GM23338 (cell line): ENCODE measurements at regions not wholly inside any gene's neighbourhood (a gene's known extent, or its start where the extent isn't known, plus 50 kb on each side); places are given as distances from the start of the nearest gene placed in this dataset.
A peak's percentile ranks its signal among the peaks of the same experiment; 100 is the strongest.

Experiments used
- ATAC-seq: fragments of 200-7000 bp; cut with Tn5 transposase; 3 replicates; pipeline ENCODE4 v1.9.1; 2020
- DNase-seq: peaks from one replicate; pipeline ENCODE4 v3.0.0-alpha.2; 2015; ENCODE audit warnings: low spot score
- H2AFZ ChIP-seq: fragments of 200-600 bp; sonication (generic); 2 replicates; pipeline ENCODE4 v1.8.0; 2016; ENCODE audit warnings: antibody characterized with exemption, mild to moderate bottlenecking, moderate library complexity
- H3F3A ChIP-seq: fragments of 200-600 bp; sonication (generic); replicated peaks from 2 replicates; pipeline ENCODE4 v1.8.0; 2017; ENCODE audit warnings: antibody characterized with exemption, mixed run types, low read depth
- H3K27ac ChIP-seq: fragments of 200-600 bp; sonication (generic); 2 replicates; pipeline ENCODE4 v1.6.1; 2016; ENCODE audit warnings: low read depth
- H3K27me3 ChIP-seq: fragments of 200-600 bp; sonication (generic); 2 replicates; pipeline ENCODE4 v1.8.0; 2016; ENCODE audit warnings: mild to moderate bottlenecking, mixed run types, moderate library complexity; ENCODE audit not compliant: insufficient read depth
- H3K36me3 ChIP-seq: fragments of 200-600 bp; sonication (generic); 2 replicates; pipeline ENCODE4 v1.8.0; 2016; ENCODE audit warnings: mild to moderate bottlenecking; ENCODE audit not compliant: insufficient read depth
- H3K4me1 ChIP-seq: fragments of 200-600 bp; sonication (generic); 2 replicates; pipeline ENCODE4 v1.8.0; 2016; ENCODE audit warnings: mild to moderate bottlenecking, moderate library complexity; ENCODE audit not compliant: insufficient read depth
- H3K4me2 ChIP-seq: fragments of 200-600 bp; sonication (generic); 2 replicates; pipeline ENCODE4 v1.7.1; 2017; ENCODE audit warnings: mixed run types
- H3K4me3 ChIP-seq: fragments of 200-600 bp; sonication (generic); 2 replicates; pipeline ENCODE4 v1.6.1; 2016; ENCODE audit warnings: mixed run types
- H3K79me2 ChIP-seq: fragments of 200-600 bp; sonication (generic); replicated peaks from 2 replicates; pipeline ENCODE4 v1.8.0; 2017; ENCODE audit warnings: mild to moderate bottlenecking; ENCODE audit not compliant: insufficient read depth
- H3K9me2 ChIP-seq: fragments of 200-600 bp; sonication (generic); 2 replicates; pipeline ENCODE4 v1.8.0; 2017; ENCODE audit not compliant: insufficient read depth
- H4K20me1 ChIP-seq: fragments of 200-600 bp; sonication (generic); replicated peaks from 2 replicates; pipeline ENCODE4 v1.8.0; 2017; ENCODE audit warnings: mild to moderate bottlenecking; ENCODE audit not compliant: insufficient read depth
- H3K27ac Mint-ChIP-seq: 2 replicates; pipeline ENCODE4 v1.8.0; 2020; ENCODE audit warnings: inconsistent platforms, mild to moderate bottlenecking, moderate library complexity, mixed read lengths
- H3K27me3 Mint-ChIP-seq: 3 replicates; pipeline ENCODE4 v1.8.0; 2022; ENCODE audit warnings: low read depth, mild to moderate bottlenecking, moderate library complexity, mixed read lengths, inconsistent platforms; ENCODE audit not compliant: insufficient read depth, poor library complexity
- H3K36me3 Mint-ChIP-seq: 3 replicates; pipeline ENCODE4 v1.8.0; 2021; ENCODE audit warnings: low read depth, mild to moderate bottlenecking, inconsistent platforms, moderate library complexity, mixed read lengths
- H3K4me1 Mint-ChIP-seq: 3 replicates; pipeline ENCODE4 v1.8.0; 2020; ENCODE audit warnings: mild to moderate bottlenecking, inconsistent platforms, mixed read lengths
- H3K4me3 Mint-ChIP-seq: 3 replicates; pipeline ENCODE4 v1.8.0; 2021; ENCODE audit warnings: moderate library complexity, mild to moderate bottlenecking, inconsistent platforms, mixed read lengths
- H3K9me3 Mint-ChIP-seq: 3 replicates; pipeline ENCODE4 v1.8.0; 2020; ENCODE audit warnings: moderate library complexity, mild to moderate bottlenecking, inconsistent platforms, mixed read lengths
- CREB1 ChIP-seq: fragments of 250-450 bp; sonication (Bioruptor Pico); IDR thresholded peaks from 2 replicates; pipeline ENCODE4 v1.5.0; 2020; ENCODE audit warnings: low read depth, mild to moderate bottlenecking, moderate library complexity
- EZH2 ChIP-seq: fragments of 200-600 bp; sonication (generic); IDR thresholded peaks from one replicate; pipeline ENCODE4 v1.8.0; 2017; ENCODE audit warnings: antibody characterized with exemption, mild to moderate bottlenecking, low read depth; ENCODE audit not compliant: unreplicated experiment
- EZH2phosphoT487 ChIP-seq: fragments of 200-600 bp; sonication (generic); IDR thresholded peaks from one replicate; pipeline ENCODE4 v1.8.1; 2018; ENCODE audit warnings: antibody characterized with exemption; ENCODE audit not compliant: unreplicated experiment
- JUNB ChIP-seq: IDR thresholded peaks from one replicate; pipeline ENCODE4 v1.6.1; 2016; ENCODE audit warnings: antibody characterized with exemption; ENCODE audit not compliant: unreplicated experiment
- POLR2AphosphoS5 ChIP-seq: IDR thresholded peaks from 2 replicates; pipeline ENCODE4 v1.6.1; 2016; ENCODE audit warnings: antibody characterized with exemption, low read depth
- STAT1 ChIP-seq: IDR thresholded peaks from one replicate; pipeline ENCODE4 v1.6.1; 2016; ENCODE audit warnings: antibody characterized with exemption; ENCODE audit not compliant: unreplicated experiment
- ZNF114 ChIP-seq: fragments of 250-450 bp; sonication (Bioruptor Pico); IDR thresholded peaks from 2 replicates; pipeline ENCODE4 v1.5.0; 2020; ENCODE audit warnings: mild to moderate bottlenecking, moderate library complexity
- ZNF331 ChIP-seq: fragments of 250-450 bp; sonication (Bioruptor Pico); IDR thresholded peaks from 2 replicates; pipeline ENCODE4 v1.5.0; 2020; ENCODE audit warnings: low read depth, mild to moderate bottlenecking, moderate library complexity
- TF ChIP-seq, protein P1 (sequence below): IDR thresholded peaks from 2 replicates; pipeline ENCODE4 v1.6.1; 2016; ENCODE audit warnings: antibody characterized with exemption
- TF ChIP-seq, protein P2 (sequence below): IDR thresholded peaks from one replicate; pipeline ENCODE4 v1.6.1; 2018; ENCODE audit warnings: antibody characterized with exemption; ENCODE audit not compliant: unreplicated experiment
- TF ChIP-seq, protein P3 (sequence below): fragments of 250-450 bp; sonication (Bioruptor Pico); IDR thresholded peaks from 2 replicates; pipeline ENCODE4 v1.5.0; 2020; ENCODE audit warnings: mild to moderate bottlenecking, moderate library complexity
- TF ChIP-seq, protein P4 (sequence below), 2 experiments: fragments of 200-600 bp in 1 of 2; sonication (generic) in 1 of 2; conservative IDR thresholded peaks; 2 replicates each; pipeline versions ENCODE4 v1.5.1 to v1.6.1; 2016 to 2017; ENCODE audit warnings: antibody characterized with exemption in 2 of 2, low read depth in 2 of 2, mild to moderate bottlenecking in 2 of 2, moderate library complexity in 1 of 2

DNA sequence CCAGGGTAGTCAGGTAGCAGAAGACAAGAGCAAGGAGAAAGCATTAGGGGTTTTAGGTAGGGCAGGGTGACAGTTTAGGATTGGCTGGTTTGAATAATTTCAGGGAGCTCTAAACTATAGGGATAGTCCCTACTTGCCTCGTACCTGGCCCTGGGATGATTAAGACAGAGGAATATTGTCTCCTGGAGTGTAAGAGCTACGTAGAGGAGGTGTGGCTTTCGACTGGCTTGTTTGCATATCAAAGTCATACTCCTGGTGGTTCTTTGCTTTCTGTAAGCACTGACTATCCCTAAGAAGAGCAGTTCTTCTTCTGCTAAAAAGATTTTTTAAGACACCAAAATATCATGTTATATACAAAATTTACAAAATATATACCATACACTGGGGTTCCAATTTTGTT, 1867.4 kb downstream of the SUCLG1 start:
- Histone ChIP-seq H3K79me2 (no peaks in the 10 kb centered on the region), H3K27me3 (no peaks in the 10 kb centered on the region), H3K4me1 (no peaks in the 10 kb centered on the region; the same call in 1 of the 2 replicates), H3K36me3 (no peaks in the 10 kb centered on the region), H3K27ac (no peak overlapping the region), H3K9me2 (no peaks in the 10 kb centered on the region), H2AFZ (no peak overlapping the region), H3K4me2 (no peak overlapping the region), H3F3A (no peaks in the 10 kb centered on the region), H3K4me3 (no peak overlapping the region), H4K20me1 (no peaks in the 10 kb centered on the region)
- H3K4me1 Mint-ChIP-seq = peaks cover 9% of the 10 kb centered on the region; the same call in 2 of the 3 replicates
- peaks cover 5% of the 10 kb centered on the region; the same call in 1 of the 3 replicates for H3K9me3 Mint-ChIP-seq
- H3K4me3 Mint-ChIP-seq = no peak overlapping the region
- no peaks in the 10 kb centered on the region for H3K27me3 Mint-ChIP-seq
- H3K36me3 Mint-ChIP-seq = no peaks in the 10 kb centered on the region
- TF ChIP-seq EZH2 = no peak
- TF ChIP-seq, protein P1, sequence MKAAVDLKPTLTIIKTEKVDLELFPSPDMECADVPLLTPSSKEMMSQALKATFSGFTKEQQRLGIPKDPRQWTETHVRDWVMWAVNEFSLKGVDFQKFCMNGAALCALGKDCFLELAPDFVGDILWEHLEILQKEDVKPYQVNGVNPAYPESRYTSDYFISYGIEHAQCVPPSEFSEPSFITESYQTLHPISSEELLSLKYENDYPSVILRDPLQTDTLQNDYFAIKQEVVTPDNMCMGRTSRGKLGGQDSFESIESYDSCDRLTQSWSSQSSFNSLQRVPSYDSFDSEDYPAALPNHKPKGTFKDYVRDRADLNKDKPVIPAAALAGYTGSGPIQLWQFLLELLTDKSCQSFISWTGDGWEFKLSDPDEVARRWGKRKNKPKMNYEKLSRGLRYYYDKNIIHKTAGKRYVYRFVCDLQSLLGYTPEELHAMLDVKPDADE = no peak
- TF ChIP-seq JUNB = no peak
- no peak for TF ChIP-seq EZH2phosphoT487
- no peak for TF ChIP-seq STAT1
- TF ChIP-seq, protein P2, sequence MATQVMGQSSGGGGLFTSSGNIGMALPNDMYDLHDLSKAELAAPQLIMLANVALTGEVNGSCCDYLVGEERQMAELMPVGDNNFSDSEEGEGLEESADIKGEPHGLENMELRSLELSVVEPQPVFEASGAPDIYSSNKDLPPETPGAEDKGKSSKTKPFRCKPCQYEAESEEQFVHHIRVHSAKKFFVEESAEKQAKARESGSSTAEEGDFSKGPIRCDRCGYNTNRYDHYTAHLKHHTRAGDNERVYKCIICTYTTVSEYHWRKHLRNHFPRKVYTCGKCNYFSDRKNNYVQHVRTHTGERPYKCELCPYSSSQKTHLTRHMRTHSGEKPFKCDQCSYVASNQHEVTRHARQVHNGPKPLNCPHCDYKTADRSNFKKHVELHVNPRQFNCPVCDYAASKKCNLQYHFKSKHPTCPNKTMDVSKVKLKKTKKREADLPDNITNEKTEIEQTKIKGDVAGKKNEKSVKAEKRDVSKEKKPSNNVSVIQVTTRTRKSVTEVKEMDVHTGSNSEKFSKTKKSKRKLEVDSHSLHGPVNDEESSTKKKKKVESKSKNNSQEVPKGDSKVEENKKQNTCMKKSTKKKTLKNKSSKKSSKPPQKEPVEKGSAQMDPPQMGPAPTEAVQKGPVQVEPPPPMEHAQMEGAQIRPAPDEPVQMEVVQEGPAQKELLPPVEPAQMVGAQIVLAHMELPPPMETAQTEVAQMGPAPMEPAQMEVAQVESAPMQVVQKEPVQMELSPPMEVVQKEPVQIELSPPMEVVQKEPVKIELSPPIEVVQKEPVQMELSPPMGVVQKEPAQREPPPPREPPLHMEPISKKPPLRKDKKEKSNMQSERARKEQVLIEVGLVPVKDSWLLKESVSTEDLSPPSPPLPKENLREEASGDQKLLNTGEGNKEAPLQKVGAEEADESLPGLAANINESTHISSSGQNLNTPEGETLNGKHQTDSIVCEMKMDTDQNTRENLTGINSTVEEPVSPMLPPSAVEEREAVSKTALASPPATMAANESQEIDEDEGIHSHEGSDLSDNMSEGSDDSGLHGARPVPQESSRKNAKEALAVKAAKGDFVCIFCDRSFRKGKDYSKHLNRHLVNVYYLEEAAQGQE = no peak
- TF ChIP-seq, protein P3, sequence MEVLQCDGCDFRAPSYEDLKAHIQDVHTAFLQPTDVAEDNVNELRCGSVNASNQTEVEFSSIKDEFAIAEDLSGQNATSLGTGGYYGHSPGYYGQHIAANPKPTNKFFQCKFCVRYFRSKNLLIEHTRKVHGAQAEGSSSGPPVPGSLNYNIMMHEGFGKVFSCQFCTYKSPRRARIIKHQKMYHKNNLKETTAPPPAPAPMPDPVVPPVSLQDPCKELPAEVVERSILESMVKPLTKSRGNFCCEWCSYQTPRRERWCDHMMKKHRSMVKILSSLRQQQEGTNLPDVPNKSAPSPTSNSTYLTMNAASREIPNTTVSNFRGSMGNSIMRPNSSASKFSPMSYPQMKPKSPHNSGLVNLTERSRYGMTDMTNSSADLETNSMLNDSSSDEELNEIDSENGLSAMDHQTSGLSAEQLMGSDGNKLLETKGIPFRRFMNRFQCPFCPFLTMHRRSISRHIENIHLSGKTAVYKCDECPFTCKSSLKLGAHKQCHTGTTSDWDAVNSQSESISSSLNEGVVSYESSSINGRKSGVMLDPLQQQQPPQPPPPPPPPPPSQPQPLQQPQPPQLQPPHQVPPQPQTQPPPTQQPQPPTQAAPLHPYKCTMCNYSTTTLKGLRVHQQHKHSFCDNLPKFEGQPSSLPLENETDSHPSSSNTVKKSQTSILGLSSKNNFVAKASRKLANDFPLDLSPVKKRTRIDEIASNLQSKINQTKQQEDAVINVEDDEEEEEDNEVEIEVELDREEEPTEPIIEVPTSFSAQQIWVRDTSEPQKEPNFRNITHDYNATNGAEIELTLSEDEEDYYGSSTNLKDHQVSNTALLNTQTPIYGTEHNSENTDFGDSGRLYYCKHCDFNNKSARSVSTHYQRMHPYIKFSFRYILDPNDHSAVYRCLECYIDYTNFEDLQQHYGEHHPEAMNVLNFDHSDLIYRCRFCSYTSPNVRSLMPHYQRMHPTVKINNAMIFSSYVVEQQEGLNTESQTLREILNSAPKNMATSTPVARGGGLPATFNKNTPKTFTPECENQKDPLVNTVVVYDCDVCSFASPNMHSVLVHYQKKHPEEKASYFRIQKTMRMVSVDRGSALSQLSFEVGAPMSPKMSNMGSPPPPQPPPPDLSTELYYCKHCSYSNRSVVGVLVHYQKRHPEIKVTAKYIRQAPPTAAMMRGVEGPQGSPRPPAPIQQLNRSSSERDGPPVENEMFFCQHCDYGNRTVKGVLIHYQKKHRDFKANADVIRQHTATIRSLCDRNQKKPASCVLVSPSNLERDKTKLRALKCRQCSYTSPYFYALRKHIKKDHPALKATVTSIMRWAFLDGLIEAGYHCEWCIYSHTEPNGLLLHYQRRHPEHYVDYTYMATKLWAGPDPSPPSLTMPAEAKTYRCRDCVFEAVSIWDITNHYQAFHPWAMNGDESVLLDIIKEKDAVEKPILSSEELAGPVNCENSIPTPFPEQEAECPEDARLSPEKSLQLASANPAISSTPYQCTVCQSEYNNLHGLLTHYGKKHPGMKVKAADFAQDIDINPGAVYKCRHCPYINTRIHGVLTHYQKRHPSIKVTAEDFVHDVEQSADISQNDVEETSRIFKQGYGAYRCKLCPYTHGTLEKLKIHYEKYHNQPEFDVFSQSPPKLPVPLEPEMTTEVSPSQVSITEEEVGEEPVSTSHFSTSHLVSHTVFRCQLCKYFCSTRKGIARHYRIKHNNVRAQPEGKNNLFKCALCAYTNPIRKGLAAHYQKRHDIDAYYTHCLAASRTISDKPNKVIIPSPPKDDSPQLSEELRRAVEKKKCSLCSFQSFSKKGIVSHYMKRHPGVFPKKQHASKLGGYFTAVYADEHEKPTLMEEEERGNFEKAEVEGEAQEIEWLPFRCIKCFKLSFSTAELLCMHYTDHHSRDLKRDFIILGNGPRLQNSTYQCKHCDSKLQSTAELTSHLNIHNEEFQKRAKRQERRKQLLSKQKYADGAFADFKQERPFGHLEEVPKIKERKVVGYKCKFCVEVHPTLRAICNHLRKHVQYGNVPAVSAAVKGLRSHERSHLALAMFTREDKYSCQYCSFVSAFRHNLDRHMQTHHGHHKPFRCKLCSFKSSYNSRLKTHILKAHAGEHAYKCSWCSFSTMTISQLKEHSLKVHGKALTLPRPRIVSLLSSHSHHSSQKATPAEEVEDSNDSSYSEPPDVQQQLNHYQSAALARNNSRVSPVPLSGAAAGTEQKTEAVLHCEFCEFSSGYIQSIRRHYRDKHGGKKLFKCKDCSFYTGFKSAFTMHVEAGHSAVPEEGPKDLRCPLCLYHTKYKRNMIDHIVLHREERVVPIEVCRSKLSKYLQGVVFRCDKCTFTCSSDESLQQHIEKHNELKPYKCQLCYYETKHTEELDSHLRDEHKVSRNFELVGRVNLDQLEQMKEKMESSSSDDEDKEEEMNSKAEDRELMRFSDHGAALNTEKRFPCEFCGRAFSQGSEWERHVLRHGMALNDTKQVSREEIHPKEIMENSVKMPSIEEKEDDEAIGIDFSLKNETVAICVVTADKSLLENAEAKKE = no peak
- TF ChIP-seq CREB1 (CRISPR knock-in tag) = no peak
- no peak for TF ChIP-seq ZNF114
- TF ChIP-seq POLR2AphosphoS5 = no peak
- TF ChIP-seq ZNF331 (CRISPR knock-in tag) = no peak
- TF ChIP-seq, protein P4, sequence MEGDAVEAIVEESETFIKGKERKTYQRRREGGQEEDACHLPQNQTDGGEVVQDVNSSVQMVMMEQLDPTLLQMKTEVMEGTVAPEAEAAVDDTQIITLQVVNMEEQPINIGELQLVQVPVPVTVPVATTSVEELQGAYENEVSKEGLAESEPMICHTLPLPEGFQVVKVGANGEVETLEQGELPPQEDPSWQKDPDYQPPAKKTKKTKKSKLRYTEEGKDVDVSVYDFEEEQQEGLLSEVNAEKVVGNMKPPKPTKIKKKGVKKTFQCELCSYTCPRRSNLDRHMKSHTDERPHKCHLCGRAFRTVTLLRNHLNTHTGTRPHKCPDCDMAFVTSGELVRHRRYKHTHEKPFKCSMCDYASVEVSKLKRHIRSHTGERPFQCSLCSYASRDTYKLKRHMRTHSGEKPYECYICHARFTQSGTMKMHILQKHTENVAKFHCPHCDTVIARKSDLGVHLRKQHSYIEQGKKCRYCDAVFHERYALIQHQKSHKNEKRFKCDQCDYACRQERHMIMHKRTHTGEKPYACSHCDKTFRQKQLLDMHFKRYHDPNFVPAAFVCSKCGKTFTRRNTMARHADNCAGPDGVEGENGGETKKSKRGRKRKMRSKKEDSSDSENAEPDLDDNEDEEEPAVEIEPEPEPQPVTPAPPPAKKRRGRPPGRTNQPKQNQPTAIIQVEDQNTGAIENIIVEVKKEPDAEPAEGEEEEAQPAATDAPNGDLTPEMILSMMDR (conservative IDR thresholded peaks at IDR 0.05; ENCODE audit: low read depth in 2 of 2) = no peak
- ATAC-seq (peak; percentile 72), DNase-seq (peak; percentile 40)
- no peak overlapping the region for H3K27ac Mint-ChIP-seq
